DND-41 (cell line): ENCODE measurements at regions not wholly inside any gene's neighbourhood (a gene's known extent, or its start where the extent isn't known, plus 50 kb on each side); places are given as distances from the start of the nearest gene placed in this dataset.

ENCODE experiments used
- ATAC-seq: fragments of 200-7000 bp; cut with Tn5 transposase; 3 replicates; pipeline ENCODE4 v1.9.1; 2021; ENCODE audit warnings: low read depth; ENCODE audit not compliant: insufficient read depth
- DNase-seq: peaks from one replicate; pipeline ENCODE4 v3.0.0-alpha.2; 2020
- H2AFZ ChIP-seq: 2 replicates; pipeline ENCODE4 v1.6.0; 2012; ENCODE audit warnings: low read depth, low read length
- H3K27ac ChIP-seq: 2 replicates; pipeline ENCODE4 v1.5.1; 2012; ENCODE audit warnings: low read length, inconsistent platforms
- H3K27me3 ChIP-seq: fragments of 200-600 bp; sonication (generic); 2 replicates; pipeline ENCODE4 v1.6.0; 2012; ENCODE audit warnings: low read length, mild to moderate bottlenecking, inconsistent platforms; ENCODE audit not compliant: insufficient read depth, poor library complexity
- H3K36me3 ChIP-seq: 2 replicates; pipeline ENCODE4 v1.5.1; 2012; ENCODE audit warnings: low read length, inconsistent platforms; ENCODE audit not compliant: insufficient read depth
- H3K4me1 ChIP-seq: 2 replicates; pipeline ENCODE4 v1.5.1; 2012; ENCODE audit warnings: mild to moderate bottlenecking, low read length; ENCODE audit not compliant: insufficient read depth
- H3K4me2 ChIP-seq: 2 replicates; pipeline ENCODE4 v1.6.0; 2012; ENCODE audit warnings: mild to moderate bottlenecking, moderate library complexity, low read length, inconsistent platforms; ENCODE audit not compliant: insufficient read depth
- H3K4me3 ChIP-seq, 2 experiments: fragments of 200-600 bp in 1 of 2; shearing (Covaris generic) in 1 of 2; 2 replicates each; pipeline ENCODE4 v1.5.1; 2012 to 2016; ENCODE audit warnings: inconsistent platforms in 2 of 2, low read length in 2 of 2, mild to moderate bottlenecking in 2 of 2, low read depth in 1 of 2, moderate library complexity in 1 of 2
- H3K79me2 ChIP-seq: 2 replicates; pipeline ENCODE4 v1.6.0; 2012; ENCODE audit warnings: low read length, inconsistent platforms; ENCODE audit not compliant: insufficient read depth
- H3K9ac ChIP-seq: 2 replicates; pipeline ENCODE4 v1.6.0; 2012; ENCODE audit warnings: low read depth, mild to moderate bottlenecking, inconsistent platforms, low read length, moderate library complexity
- H3K9me3 ChIP-seq: 2 replicates; pipeline ENCODE4 v1.5.1; 2012; ENCODE audit warnings: low read length, moderate library complexity, mild to moderate bottlenecking, inconsistent platforms; ENCODE audit not compliant: insufficient read depth, severe bottlenecking
- H4K20me1 ChIP-seq: 2 replicates; pipeline ENCODE4 v1.6.0; 2012; ENCODE audit warnings: low read length; ENCODE audit not compliant: insufficient read depth
- CTCF ChIP-seq: IDR thresholded peaks from 2 replicates; pipeline ENCODE4 v1.5.1; 2012; ENCODE audit warnings: borderline replicate concordance, low read length, moderate library complexity, mild to moderate bottlenecking; ENCODE audit not compliant: poor library complexity, severe bottlenecking; ENCODE audit errors: extremely low read depth
- EZH2 ChIP-seq: IDR thresholded peaks from 3 replicates; pipeline ENCODE4 v1.6.1; 2012; ENCODE audit warnings: borderline replicate concordance, low read depth, mild to moderate bottlenecking, moderate library complexity, low read length, inconsistent platforms; ENCODE audit not compliant: severe bottlenecking

- no peaks in the 10 kb centered on the region for H3K36me3 ChIP-seq
- no peaks in the 10 kb centered on the region for H3K9me3 ChIP-seq
- TF ChIP-seq CTCF (no peak), EZH2 (no peak)
- DNase-seq: no peak
- no peak overlapping the region for H3K9ac ChIP-seq
- no peak overlapping the region for H2AFZ ChIP-seq
- no peaks in the 10 kb centered on the region for H3K4me1 ChIP-seq
- no peaks in the 10 kb centered on the region for H4K20me1 ChIP-seq
- H3K27me3 ChIP-seq: no peaks in the 10 kb centered on the region
- H3K4me3 ChIP-seq: no peak overlapping the region
- no peak for ATAC-seq
- no peak overlapping the region for H3K27ac ChIP-seq
- H3K79me2 ChIP-seq: no peaks in the 10 kb centered on the region
- no peak overlapping the region for H3K4me2 ChIP-seq
Measured at GRCh38 chr22:27329966-27330645, 471.4 kb downstream of the MN1 start.

- no peak overlapping the region for H3K27ac ChIP-seq
- H3K79me2 ChIP-seq: no peaks in the 10 kb centered on the region
- no peaks in the 10 kb centered on the region for H3K36me3 ChIP-seq
- H3K4me1 ChIP-seq: no peaks in the 10 kb centered on the region
- H3K9me3 ChIP-seq: no peaks in the 10 kb centered on the region
- H2AFZ ChIP-seq: no peak overlapping the region
- no peak overlapping the region for H3K4me3 ChIP-seq
- TF ChIP-seq CTCF (peak; percentile 27), EZH2 (no peak)
- H4K20me1 ChIP-seq: no peaks in the 10 kb centered on the region
- DNase-seq (no peak), ATAC-seq (no peak)
- no peak overlapping the region for H3K9ac ChIP-seq
- H3K4me2 ChIP-seq: no peak overlapping the region
- H3K27me3 ChIP-seq: no peaks in the 10 kb centered on the region
Measured at GRCh38 chr22:27331526-27332281, 469.9 kb downstream of the MN1 start.

- Histone ChIP-seq H3K27ac (no peak overlapping the region), H3K36me3 (no peaks in the 10 kb centered on the region), H3K79me2 (no peaks in the 10 kb centered on the region), H3K4me3 (no peak overlapping the region), H3K27me3 (no peaks in the 10 kb centered on the region), H3K4me1 (no peaks in the 10 kb centered on the region), H2AFZ (no peak overlapping the region), H3K9ac (no peak overlapping the region), H3K4me2 (no peak overlapping the region), H4K20me1 (no peaks in the 10 kb centered on the region), H3K9me3 (no peaks in the 10 kb centered on the region)
- ATAC-seq (no peak), DNase-seq (no peak)
- no peak for TF ChIP-seq CTCF
- TF ChIP-seq EZH2: no peak
Measured at GRCh38 chr22:27335102-27335660, 466.4 kb downstream of the MN1 start.
